IMR-90 (cell line): ENCODE measurements at regions not wholly inside any gene's neighbourhood (a gene's known extent, or its start where the extent isn't known, plus 50 kb on each side); places are given as distances from the start of the nearest gene placed in this dataset.

Experiments used
- ATAC-seq: fragments of 200-7000 bp; cut with Tn5 transposase; 2 replicates; pipeline ENCODE4 v1.9.1; 2020; ENCODE audit warnings: low read depth, mild to moderate bottlenecking, moderate library complexity
- BruUV-seq: library from RNA; stranded (reverse); fragments of 400-500 nt; replicated peaks from 2 replicates; lab custom pipeline; 2021; lab: Mats Ljungman, UMichigan
- CTCF ChIA-PET: fragments of 300-600 bp; formaldehyde crosslinking; extraction: SDS; loops from one replicate; lab custom pipeline; 2021; ENCODE audit warnings: antibody characterized with exemption; lab: Yijun Ruan, JAX
- POLR2A ChIA-PET: fragments of 300-600 bp; sonication (Branson Sonifier 250); formaldehyde crosslinking; loops from one replicate; lab custom pipeline; 2022; ENCODE audit warnings: antibody characterized with exemption; ENCODE audit not compliant: unreplicated experiment; lab: Charles Lee
- DNase-seq: peaks from one replicate; pipeline ENCODE4 v3.0.0; 2013
- H2AFZ ChIP-seq: replicated peaks from 2 replicates; pipeline ENCODE3; 2013; ENCODE audit warnings: low read length, mild to moderate bottlenecking; ENCODE audit not compliant: poor library complexity
- H2AK5ac ChIP-seq: 2 replicates; pipeline ENCODE4 v1.6.1; 2013; ENCODE audit warnings: low read depth, low read length, inconsistent platforms
- H2AK9ac ChIP-seq: replicated peaks from 2 replicates; pipeline ENCODE3; 2013; ENCODE audit warnings: mild to moderate bottlenecking, low read depth, low read length, moderate library complexity; ENCODE audit not compliant: poor library complexity
- H2BK120ac ChIP-seq: 2 replicates; pipeline ENCODE4 v1.6.1; 2013; ENCODE audit warnings: low read depth, low read length, inconsistent platforms
- H2BK15ac ChIP-seq: 3 replicates; pipeline ENCODE4 v1.6.1; 2013; ENCODE audit warnings: low read depth, low read length, inconsistent platforms
- H2BK20ac ChIP-seq: 2 replicates; pipeline ENCODE4 v1.6.1; 2013; ENCODE audit warnings: low read depth, mild to moderate bottlenecking, inconsistent platforms, low read length, moderate library complexity
- H2BK5ac ChIP-seq: 2 replicates; pipeline ENCODE4 v1.6.1; 2013; ENCODE audit warnings: mild to moderate bottlenecking, low read depth, low read length, inconsistent platforms; ENCODE audit not compliant: poor library complexity, severe bottlenecking
- H3K14ac ChIP-seq: replicated peaks from 2 replicates; pipeline ENCODE4 v1.6.1; 2013; ENCODE audit warnings: low read depth, low read length, inconsistent platforms
- H3K18ac ChIP-seq: 2 replicates; pipeline ENCODE4 v1.6.1; 2013; ENCODE audit warnings: low read depth, low read length, control low read depth
- H3K23ac ChIP-seq: 2 replicates; pipeline ENCODE4 v1.6.1; 2013; ENCODE audit warnings: low read depth, low read length, inconsistent platforms
- H3K27ac ChIP-seq: 2 replicates; pipeline ENCODE4 v1.5.1; 2013; ENCODE audit warnings: mild to moderate bottlenecking, control low read depth, low read length; ENCODE audit not compliant: insufficient read depth
- H3K27me3 ChIP-seq: 2 replicates; pipeline ENCODE4 v1.6.1; 2013; ENCODE audit warnings: low read length; ENCODE audit not compliant: control insufficient read depth, insufficient read depth
- H3K36me3 ChIP-seq: 2 replicates; pipeline ENCODE4 v1.6.1; 2013; ENCODE audit warnings: low read length, mixed read lengths; ENCODE audit not compliant: control insufficient read depth, insufficient read depth
- H3K4ac ChIP-seq: 2 replicates; pipeline ENCODE4 v1.6.1; 2013; ENCODE audit warnings: low read depth, low read length, inconsistent platforms
- H3K4me1 ChIP-seq: 2 replicates; pipeline ENCODE4 v1.6.1; 2013; ENCODE audit warnings: low read length, mixed read lengths; ENCODE audit not compliant: control insufficient read depth, insufficient read depth
- H3K4me2 ChIP-seq: 2 replicates; pipeline ENCODE4 v1.6.1; 2013; ENCODE audit warnings: low read depth, mild to moderate bottlenecking, control low read depth, low read length, moderate library complexity
- H3K4me3 ChIP-seq: 2 replicates; pipeline ENCODE4 v1.5.1; 2013; ENCODE audit warnings: low read depth, mild to moderate bottlenecking, control low read depth, low read length, moderate library complexity; ENCODE audit not compliant: insufficient read depth
- H3K56ac ChIP-seq: 2 replicates; pipeline ENCODE4 v1.6.1; 2013; ENCODE audit warnings: low read length, inconsistent platforms; ENCODE audit not compliant: insufficient read depth; ENCODE audit errors: extremely low read depth
- H3K79me1 ChIP-seq, 2 experiments: 2 replicates each; pipeline ENCODE4 v1.6.1; 2013; ENCODE audit warnings: low read length in 2 of 2, inconsistent platforms in 1 of 2, low read depth in 1 of 2
- H3K9ac ChIP-seq: 2 replicates; pipeline ENCODE4 v1.6.1; 2013; ENCODE audit warnings: low read depth, low read length, control low read depth
- H3K9me1 ChIP-seq: 2 replicates; pipeline ENCODE4 v1.6.1; 2013; ENCODE audit warnings: low read length, inconsistent platforms; ENCODE audit not compliant: insufficient read depth
- H3K9me3 ChIP-seq: 2 replicates; pipeline ENCODE4 v1.6.1; 2013; ENCODE audit warnings: low read length; ENCODE audit not compliant: control insufficient read depth, insufficient read depth
- H4K20me1 ChIP-seq: 2 replicates; pipeline ENCODE4 v1.6.1; 2013; ENCODE audit warnings: low read length, inconsistent platforms; ENCODE audit not compliant: insufficient read depth
- H4K5ac ChIP-seq: 2 replicates; pipeline ENCODE4 v1.6.1; 2013; ENCODE audit warnings: mild to moderate bottlenecking, low read depth, low read length, control low read depth
- H4K8ac ChIP-seq, 2 experiments: 2 replicates each; pipeline ENCODE4 v1.6.1; 2013; ENCODE audit warnings: low read depth in 2 of 2, low read length in 2 of 2, control low read depth in 1 of 2, inconsistent platforms in 1 of 2
- H4K91ac ChIP-seq: 2 replicates; pipeline ENCODE4 v1.6.1; 2013; ENCODE audit warnings: low read depth, low read length, inconsistent platforms; ENCODE audit not compliant: insufficient read depth
- BHLHE40 ChIP-seq: fragments of 150-350 bp; IDR thresholded peaks from 2 replicates; pipeline ENCODE4 v1.6.1; 2016; ENCODE audit warnings: mild to moderate bottlenecking, low read depth, low read length
- ELK1 ChIP-seq: fragments of 150-350 bp; IDR thresholded peaks from 2 replicates; pipeline ENCODE4 v1.6.1; 2016; ENCODE audit warnings: low read depth, mild to moderate bottlenecking, low read length, moderate library complexity, borderline replicate concordance
- NFE2L2 ChIP-seq: fragments of 150-350 bp; IDR thresholded peaks from 2 replicates; pipeline ENCODE4 v1.6.1; 2016; ENCODE audit warnings: low read depth, mild to moderate bottlenecking, low read length
- RCOR1 ChIP-seq: IDR thresholded peaks from 2 replicates; pipeline ENCODE4 v1.6.1; 2012; ENCODE audit warnings: mild to moderate bottlenecking, low read length, improper control_type of control experiment; ENCODE audit not compliant: insufficient replicate concordance
- RFX5 ChIP-seq: IDR thresholded peaks from 2 replicates; pipeline ENCODE4 v1.8.0; 2012; ENCODE audit warnings: low read depth, mild to moderate bottlenecking, low read length, moderate library complexity
- SMC3 ChIP-seq: fragments of 150-350 bp; IDR thresholded peaks from 2 replicates; pipeline ENCODE4 v1.6.1; 2016; ENCODE audit warnings: low read depth, mild to moderate bottlenecking, antibody characterized with exemption, low read length, moderate library complexity
- WGBS, 2 experiments: methylation state at CpG; one replicate each; pipeline versions ENCODE4 v1.1.5 to v1.1.7; 2013; ENCODE audit warnings: missing lambda C conversion rate in 2 of 2; ENCODE audit not compliant: insufficient read length in 1 of 2; ENCODE audit errors: extremely low coverage in 2 of 2; 5-methylcytosine and 5-hydroxymethylcytosine counted together
- dilution Hi-C: fragments of 300-500 bp; cut with HindIII; formaldehyde crosslinking; loops from one replicate; pipeline ENCODE4 v1.14.3; 2018; ENCODE audit warnings: low sequenced_read_pairs; ENCODE audit not compliant: unreplicated experiment
- in situ Hi-C: fragments of 300-500 bp; cut with MboI; formaldehyde crosslinking; loops from 3 replicates; pipeline ENCODE4 v1.14.3; 2019; ENCODE audit warnings: low sequenced_read_pairs, inconsistent platforms, mixed read lengths
- intact Hi-C: fragments of 100-400 bp; cut with micrococcal nuclease; formaldehyde crosslinking; loops from 2 replicates; pipeline ENCODE4 v1.10.0; 2022
- TF ChIP-seq, protein P1 (sequence below): conservative IDR thresholded peaks from 2 replicates; pipeline ENCODE4 v1.5.1; 2012; ENCODE audit warnings: mild to moderate bottlenecking, low read depth, low read length, improper control_type of control experiment

- no peak overlapping the region for H4K8ac ChIP-seq
- H2AFZ ChIP-seq = no peak overlapping the region
- no peaks in the 10 kb centered on the region for H3K79me1 ChIP-seq
- in situ Hi-C loops = no loop called here
- no peak overlapping the region for H2AK5ac ChIP-seq
- H3K14ac ChIP-seq = no peak overlapping the region
- H2BK15ac ChIP-seq = no peak overlapping the region
- no peak overlapping the region for H3K56ac ChIP-seq
- no peak for ATAC-seq
- no peaks in the 10 kb centered on the region for H3K9me3 ChIP-seq
- H4K20me1 ChIP-seq = no peaks in the 10 kb centered on the region
- POLR2A ChIA-PET = no interaction called here
- H3K4me2 ChIP-seq = no peak overlapping the region
- CTCF ChIA-PET = no interaction called here
- no peak for TF ChIP-seq SMC3
- no peak for TF ChIP-seq RCOR1
- TF ChIP-seq NFE2L2 = no peak
- TF ChIP-seq, protein P1, sequence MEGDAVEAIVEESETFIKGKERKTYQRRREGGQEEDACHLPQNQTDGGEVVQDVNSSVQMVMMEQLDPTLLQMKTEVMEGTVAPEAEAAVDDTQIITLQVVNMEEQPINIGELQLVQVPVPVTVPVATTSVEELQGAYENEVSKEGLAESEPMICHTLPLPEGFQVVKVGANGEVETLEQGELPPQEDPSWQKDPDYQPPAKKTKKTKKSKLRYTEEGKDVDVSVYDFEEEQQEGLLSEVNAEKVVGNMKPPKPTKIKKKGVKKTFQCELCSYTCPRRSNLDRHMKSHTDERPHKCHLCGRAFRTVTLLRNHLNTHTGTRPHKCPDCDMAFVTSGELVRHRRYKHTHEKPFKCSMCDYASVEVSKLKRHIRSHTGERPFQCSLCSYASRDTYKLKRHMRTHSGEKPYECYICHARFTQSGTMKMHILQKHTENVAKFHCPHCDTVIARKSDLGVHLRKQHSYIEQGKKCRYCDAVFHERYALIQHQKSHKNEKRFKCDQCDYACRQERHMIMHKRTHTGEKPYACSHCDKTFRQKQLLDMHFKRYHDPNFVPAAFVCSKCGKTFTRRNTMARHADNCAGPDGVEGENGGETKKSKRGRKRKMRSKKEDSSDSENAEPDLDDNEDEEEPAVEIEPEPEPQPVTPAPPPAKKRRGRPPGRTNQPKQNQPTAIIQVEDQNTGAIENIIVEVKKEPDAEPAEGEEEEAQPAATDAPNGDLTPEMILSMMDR = no peak
- no peak for TF ChIP-seq BHLHE40
- no peak for TF ChIP-seq RFX5
- no peak for TF ChIP-seq ELK1
- H3K4ac ChIP-seq = no peak overlapping the region
- H3K9ac ChIP-seq = no peak overlapping the region
- H3K18ac ChIP-seq = no peak overlapping the region
- DNase-seq = no peak
- no peaks in the 10 kb centered on the region for H3K36me3 ChIP-seq
- H3K4me1 ChIP-seq = no peaks in the 10 kb centered on the region
- no peak overlapping the region for H4K91ac ChIP-seq
- H3K4me3 ChIP-seq = no peak overlapping the region
- intact Hi-C loops = no loop called here
- no peak overlapping the region for H2BK20ac ChIP-seq
- H2AK9ac ChIP-seq = no peak overlapping the region
- dilution Hi-C loops = no loop called here
- no TSS peak for BruUV-seq
- no CpG with 5 or more reads among the region's 3 CpGs for WGBS, 2 experiments
- no peak overlapping the region for H2BK5ac ChIP-seq
- H3K23ac ChIP-seq = no peak overlapping the region
- H2BK120ac ChIP-seq = no peak overlapping the region
- no peaks in the 10 kb centered on the region for H3K9me1 ChIP-seq
- no peak overlapping the region for H3K27ac ChIP-seq
- no peak overlapping the region for H4K5ac ChIP-seq
- no peaks in the 10 kb centered on the region for H3K27me3 ChIP-seq
Measured at GRCh38 chr2:147500229-147500628, 344.6 kb upstream of the ACVR2A start.
